ENCODE measurements at regions not wholly inside any gene's neighbourhood (a gene's known extent, or its start where the extent isn't known, plus 50 kb on each side); places are given as distances from the start of the nearest gene placed in this dataset.

DNA sequence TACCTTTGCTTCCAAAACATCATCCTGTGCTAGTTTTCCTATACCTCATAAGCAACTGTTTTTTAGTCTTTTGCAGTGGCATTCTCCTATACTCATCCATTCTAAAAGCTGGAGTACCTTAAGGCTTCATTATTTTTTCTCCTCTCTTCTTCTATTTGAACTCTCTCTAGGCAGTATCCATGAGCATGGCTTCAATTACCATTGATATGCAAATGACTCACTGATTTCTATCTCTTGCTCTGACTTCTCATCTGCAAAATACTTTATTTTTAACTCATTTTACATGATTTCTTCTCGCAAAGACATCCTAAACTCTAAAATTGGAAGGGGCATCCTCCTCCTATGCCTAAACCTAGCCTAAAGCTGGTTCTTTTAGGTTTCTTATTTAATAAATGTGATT is 365.1 kb upstream of the NUDT12 start:
- TF ChIP-seq RAD21 (IDR thresholded peaks at IDR 0.05; ENCODE audit: low read depth) (no peak), EP300 (IDR thresholded peaks at IDR 0.05; ENCODE audit: borderline replicate concordance) (no peak), YY1 (IDR thresholded peaks at IDR 0.05; ENCODE audit: low read depth) (no peak), TCF12 (IDR thresholded peaks at IDR 0.05; ENCODE audit: low read depth) (no peak), ZBTB7A (IDR thresholded peaks at IDR 0.05; ENCODE audit: low read depth) (no peak), FOXM1 (IDR thresholded peaks at IDR 0.05; ENCODE audit: borderline replicate concordance, low read depth) (no peak), NFIC (IDR thresholded peaks at IDR 0.05) (no peak), CREB1 (IDR thresholded peaks at IDR 0.05; ENCODE audit: low read depth) (no peak), EGR1 (IDR thresholded peaks at IDR 0.05) (no peak), TAF1 (IDR thresholded peaks at IDR 0.05; ENCODE audit: low read depth) (no peak), TEAD4 (IDR thresholded peaks at IDR 0.05) (no peak)
- TF ChIP-seq, protein P1, sequence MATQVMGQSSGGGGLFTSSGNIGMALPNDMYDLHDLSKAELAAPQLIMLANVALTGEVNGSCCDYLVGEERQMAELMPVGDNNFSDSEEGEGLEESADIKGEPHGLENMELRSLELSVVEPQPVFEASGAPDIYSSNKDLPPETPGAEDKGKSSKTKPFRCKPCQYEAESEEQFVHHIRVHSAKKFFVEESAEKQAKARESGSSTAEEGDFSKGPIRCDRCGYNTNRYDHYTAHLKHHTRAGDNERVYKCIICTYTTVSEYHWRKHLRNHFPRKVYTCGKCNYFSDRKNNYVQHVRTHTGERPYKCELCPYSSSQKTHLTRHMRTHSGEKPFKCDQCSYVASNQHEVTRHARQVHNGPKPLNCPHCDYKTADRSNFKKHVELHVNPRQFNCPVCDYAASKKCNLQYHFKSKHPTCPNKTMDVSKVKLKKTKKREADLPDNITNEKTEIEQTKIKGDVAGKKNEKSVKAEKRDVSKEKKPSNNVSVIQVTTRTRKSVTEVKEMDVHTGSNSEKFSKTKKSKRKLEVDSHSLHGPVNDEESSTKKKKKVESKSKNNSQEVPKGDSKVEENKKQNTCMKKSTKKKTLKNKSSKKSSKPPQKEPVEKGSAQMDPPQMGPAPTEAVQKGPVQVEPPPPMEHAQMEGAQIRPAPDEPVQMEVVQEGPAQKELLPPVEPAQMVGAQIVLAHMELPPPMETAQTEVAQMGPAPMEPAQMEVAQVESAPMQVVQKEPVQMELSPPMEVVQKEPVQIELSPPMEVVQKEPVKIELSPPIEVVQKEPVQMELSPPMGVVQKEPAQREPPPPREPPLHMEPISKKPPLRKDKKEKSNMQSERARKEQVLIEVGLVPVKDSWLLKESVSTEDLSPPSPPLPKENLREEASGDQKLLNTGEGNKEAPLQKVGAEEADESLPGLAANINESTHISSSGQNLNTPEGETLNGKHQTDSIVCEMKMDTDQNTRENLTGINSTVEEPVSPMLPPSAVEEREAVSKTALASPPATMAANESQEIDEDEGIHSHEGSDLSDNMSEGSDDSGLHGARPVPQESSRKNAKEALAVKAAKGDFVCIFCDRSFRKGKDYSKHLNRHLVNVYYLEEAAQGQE (IDR thresholded peaks at IDR 0.05; ENCODE audit: low read depth) = no peak
- TF ChIP-seq, protein P2, sequence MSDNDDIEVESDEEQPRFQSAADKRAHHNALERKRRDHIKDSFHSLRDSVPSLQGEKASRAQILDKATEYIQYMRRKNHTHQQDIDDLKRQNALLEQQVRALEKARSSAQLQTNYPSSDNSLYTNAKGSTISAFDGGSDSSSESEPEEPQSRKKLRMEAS (IDR thresholded peaks at IDR 0.05) = no peak
- TF ChIP-seq, protein P3, sequence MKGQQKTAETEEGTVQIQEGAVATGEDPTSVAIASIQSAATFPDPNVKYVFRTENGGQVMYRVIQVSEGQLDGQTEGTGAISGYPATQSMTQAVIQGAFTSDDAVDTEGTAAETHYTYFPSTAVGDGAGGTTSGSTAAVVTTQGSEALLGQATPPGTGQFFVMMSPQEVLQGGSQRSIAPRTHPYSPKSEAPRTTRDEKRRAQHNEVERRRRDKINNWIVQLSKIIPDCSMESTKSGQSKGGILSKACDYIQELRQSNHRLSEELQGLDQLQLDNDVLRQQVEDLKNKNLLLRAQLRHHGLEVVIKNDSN (IDR thresholded peaks at IDR 0.05) = no peak
